LNCAP (cell line): ENCODE measurements at regions not wholly inside any gene's neighbourhood (a gene's known extent, or its start where the extent isn't known, plus 50 kb on each side); places are given as distances from the start of the nearest gene placed in this dataset.

Experiments
- CTCF ChIP-seq: fragments of 450-650 bp; IDR thresholded peaks from 2 replicates; pipeline ENCODE4 v1.5.1; 2017; ENCODE audit warnings: mild to moderate bottlenecking

- TF ChIP-seq CTCF, result no peak
Measured at GRCh38 chr10:90665905-90666662, 191.8 kb downstream of the HTR7 start.

DNA sequence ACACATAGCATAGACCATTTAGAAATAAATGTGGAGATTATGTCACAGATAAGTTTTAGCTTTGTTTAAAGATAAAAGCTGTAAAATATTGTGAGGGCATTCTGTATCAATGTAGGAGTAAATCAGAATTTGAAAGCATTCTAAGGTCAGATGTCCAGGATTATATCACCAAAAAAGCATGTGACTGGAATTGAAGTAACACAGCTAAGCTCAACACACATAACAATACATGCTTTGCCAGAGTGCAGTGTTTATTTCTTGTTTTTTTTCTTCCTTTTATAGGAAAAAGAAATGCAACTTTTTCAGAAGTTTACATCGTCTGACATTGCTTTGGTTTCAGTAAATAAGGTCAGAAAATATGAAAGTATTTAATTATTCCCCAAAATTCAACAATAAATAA is 183.4 kb downstream of the HTR7 start:
- no peak for TF ChIP-seq CTCF

GRCh38 chr10:90674928-90675327 is 182.9 kb downstream of the HTR7 start:
- TF ChIP-seq CTCF, result no peak

DNA sequence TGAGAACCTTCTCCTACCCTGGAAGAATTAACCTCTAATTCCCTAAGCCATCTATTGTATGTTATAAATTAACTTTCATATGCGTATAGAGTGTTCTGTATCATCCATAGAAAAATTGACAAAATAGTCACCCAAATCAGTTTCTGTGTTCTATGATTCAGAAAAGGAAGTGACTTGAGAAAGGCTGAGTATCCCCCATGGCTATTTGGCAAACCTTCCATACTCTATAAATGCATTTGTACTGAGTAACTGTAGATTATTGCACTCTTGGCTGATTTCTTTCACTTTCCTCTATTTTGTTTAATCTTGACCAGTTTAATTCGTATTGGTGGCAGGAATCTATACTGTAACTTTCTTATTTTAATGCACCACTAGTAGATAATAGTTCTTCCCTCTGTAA is 182.2 kb downstream of the HTR7 start:
- no peak for TF ChIP-seq CTCF
